A549 (cell line): ENCODE measurements at regions not wholly inside any gene's neighbourhood (a gene's known extent, or its start where the extent isn't known, plus 50 kb on each side); places are given as distances from the start of the nearest gene placed in this dataset.

Experiments
- ATAC-seq, 2 experiments: fragments of 200-7000 bp in 1 of 2; fragments of >200 bp in 1 of 2; cut with Nextera tagmentation in 1 of 2; cut with Tn5 transposase in 1 of 2; 3 replicates each; pipeline versions ENCODE4 v1.8.0 to v1.9.1; 2018 to 2020; ENCODE audit warnings: mild to moderate bottlenecking in 1 of 2, moderate library complexity in 1 of 2
- CTCF ChIA-PET: fragments of 300-600 bp; sonication (Branson Sonifier 250); formaldehyde crosslinking; extraction: SDS; loops from one replicate; lab custom pipeline; 2021; ENCODE audit warnings: antibody characterized with exemption, inconsistent platforms; lab: Yijun Ruan, JAX
- POLR2A ChIA-PET: fragments of 350-600 bp; formaldehyde crosslinking; extraction: SDS; loops from one replicate; lab custom pipeline; 2021; ENCODE audit warnings: antibody characterized with exemption, inconsistent platforms; lab: Yijun Ruan, JAX
- DNase-seq, 2 experiments: peaks; one replicate each; pipeline versions ENCODE4 v3.0.0 to v3.0.0-alpha.2; 2011 to 2016; ENCODE audit warnings: low read depth in 1 of 2, low spot score in 1 of 2
- FAIRE-seq: peaks from 2 replicates; lab custom pipeline; 2011; peaks lifted over from hg19 to GRCh38; lab: Jason Lieb, UNC
- H3K27ac ChIP-seq, 2 experiments: fragments of >200 bp; sonication (Bioruptor Twin); formaldehyde crosslinking; 3 replicates each; pipeline ENCODE4 v1.5.1; 2016 to 2017
- H3K4me1 ChIP-seq: fragments of >200 bp; sonication (Bioruptor Twin); formaldehyde crosslinking; 3 replicates; pipeline ENCODE4 v1.6.1; 2016
- H3K4me2 ChIP-seq: fragments of >200 bp; sonication (Bioruptor Twin); formaldehyde crosslinking; 3 replicates; pipeline ENCODE4 v1.6.1; 2016
- H3K4me3 ChIP-seq: fragments of >200 bp; sonication (Bioruptor Twin); formaldehyde crosslinking; 3 replicates; pipeline ENCODE4 v1.5.1; 2016
- H3K9me3 ChIP-seq: fragments of >200 bp; sonication (Bioruptor Twin); formaldehyde crosslinking; 3 replicates; pipeline ENCODE4 v1.6.1; 2016
- BCL3 ChIP-seq: fragments of >200 bp; sonication (Bioruptor Twin); formaldehyde crosslinking; IDR thresholded peaks from 3 replicates; pipeline ENCODE4 v1.6.1; 2016
- CBX8 ChIP-seq: fragments of 200-600 bp; sonication (generic); IDR thresholded peaks from 2 replicates; pipeline ENCODE4 v1.6.1; 2016
- CEBPB ChIP-seq, 2 experiments: fragments of >200 bp in 1 of 2; sonication (Bioruptor Twin) in 1 of 2; formaldehyde crosslinking in 1 of 2; IDR thresholded peaks; 2 replicates each; pipeline ENCODE4 v1.6.1; 2012 to 2016
- CHD4 ChIP-seq: fragments of 200-600 bp; sonication (generic); IDR thresholded peaks from 2 replicates; pipeline ENCODE4 v1.6.1; 2016; ENCODE audit warnings: antibody characterized with exemption, mild to moderate bottlenecking, borderline replicate concordance
- ESRRA ChIP-seq: fragments of 150-350 bp; IDR thresholded peaks from 2 replicates; pipeline ENCODE4 v1.6.1; 2014; ENCODE audit warnings: mild to moderate bottlenecking, low read length, borderline replicate concordance
- FOSL2 ChIP-seq, 2 experiments: fragments of 450-650 bp in 1 of 2; fragments of >200 bp in 1 of 2; sonication (Bioruptor Twin) in 1 of 2; formaldehyde crosslinking; IDR thresholded peaks; 2 replicates each; pipeline versions ENCODE4 v1.5.0 to v1.6.1; 2016 to 2020; ENCODE audit warnings: mild to moderate bottlenecking in 1 of 2, moderate library complexity in 1 of 2
- HES2 ChIP-seq: fragments of >200 bp; sonication (Bioruptor Twin); formaldehyde crosslinking; IDR thresholded peaks from 2 replicates; pipeline ENCODE4 v1.6.1; 2016
- HMGXB4 ChIP-seq: fragments of 250-450 bp; sonication (Bioruptor Pico); IDR thresholded peaks from 2 replicates; pipeline ENCODE4 v1.5.0; 2021; ENCODE audit warnings: mild to moderate bottlenecking, moderate library complexity, borderline replicate concordance
- HOXA7 ChIP-seq: fragments of 250-450 bp; sonication (Bioruptor Pico); IDR thresholded peaks from 2 replicates; pipeline ENCODE4 v1.5.0; 2020; ENCODE audit warnings: mild to moderate bottlenecking, moderate library complexity
- MAX ChIP-seq: IDR thresholded peaks from 2 replicates; pipeline ENCODE4 v1.6.1; 2012
- MYC ChIP-seq: IDR thresholded peaks from 2 replicates; pipeline ENCODE4 v1.6.1; 2012; ENCODE audit warnings: mild to moderate bottlenecking, inconsistent platforms, low read length, improper control_type of control experiment, borderline replicate concordance
- NFE2L2 ChIP-seq: fragments of 150-350 bp; conservative IDR thresholded peaks from 2 replicates; pipeline ENCODE4 v1.6.1; 2014; ENCODE audit warnings: low read length
- NPAS2 ChIP-seq: fragments of 250-450 bp; sonication (Bioruptor Pico); IDR thresholded peaks from 2 replicates; pipeline ENCODE4 v1.8.0; 2022; ENCODE audit warnings: mild to moderate bottlenecking, moderate library complexity, borderline replicate concordance
- NR3C1 ChIP-seq: fragments of >200 bp; sonication (Bioruptor Twin); formaldehyde crosslinking; IDR thresholded peaks from 3 replicates; pipeline ENCODE4 v1.6.1; 2017
- POLR2A ChIP-seq: IDR thresholded peaks from 2 replicates; pipeline ENCODE4 v1.6.1; 2012; ENCODE audit warnings: mild to moderate bottlenecking, low read length
- RFX5 ChIP-seq: fragments of 450-650 bp; IDR thresholded peaks from 2 replicates; pipeline ENCODE4 v1.7.1; 2014; ENCODE audit warnings: antibody characterized with exemption, mild to moderate bottlenecking, moderate library complexity
- RNF2 ChIP-seq: fragments of 200-600 bp; sonication (generic); IDR thresholded peaks from 2 replicates; pipeline ENCODE4 v1.6.1; 2016; ENCODE audit warnings: low read depth, mild to moderate bottlenecking, antibody characterized with exemption, moderate library complexity, borderline replicate concordance
- TFCP2L1 ChIP-seq: fragments of 250-450 bp; sonication (Bioruptor Pico); IDR thresholded peaks from 2 replicates; pipeline ENCODE4 v1.5.0; 2021; ENCODE audit warnings: mild to moderate bottlenecking
- ZFP36 ChIP-seq: fragments of 450-650 bp; IDR thresholded peaks from 2 replicates; pipeline ENCODE4 v1.6.1; 2014; ENCODE audit warnings: borderline replicate concordance; ENCODE audit not compliant: partially characterized antibody
- WGBS: methylation state at CpG from one replicate; pipeline ENCODE4 v1.1.6; 2017; ENCODE audit errors: missing lambda C conversion rate; 5-methylcytosine and 5-hydroxymethylcytosine counted together

- no peak overlapping the region for H3K4me3 ChIP-seq
- H3K4me1 ChIP-seq, result peaks cover 8% of the 10 kb centered on the region; the same call in 1 of the 3 replicates
- POLR2A ChIA-PET, result no interaction called here
- FAIRE-seq, result no peak
- H3K27ac ChIP-seq, result no peak overlapping the region
- ATAC-seq, result no peak
- no peaks in the 10 kb centered on the region for H3K9me3 ChIP-seq
- no peak for DNase-seq
- WGBS, result 67% methylated on average over 5 of the region's 5 CpGs
- CTCF ChIA-PET, result interaction anchor here (0.7 kb wide), 1 partner anchor 14 kb away, joined by 3 read pairs; no protein-coding TSS in a partner anchor
- TF ChIP-seq HMGXB4 (CRISPR knock-in tag), result no peak
- TF ChIP-seq RFX5, result no peak
- no peak for TF ChIP-seq FOSL2 (IDR thresholded peaks at IDR 0.05)
- TF ChIP-seq FOSL2 (CRISPR knock-in tag; IDR thresholded peaks at IDR 0.05), result no peak
- no peak for TF ChIP-seq NR3C1
- TF ChIP-seq NFE2L2, result no peak
- TF ChIP-seq RNF2, result no peak
- no peak for TF ChIP-seq POLR2A
- TF ChIP-seq, all 56 proteins: peak for 0
- no peak overlapping the region for H3K4me2 ChIP-seq
Measured at GRCh38 chr2:101551336-101551888, 76.5 kb upstream of the RFX8 start.

GRCh38 chr2:101550555-101550954 is 75.6 kb upstream of the RFX8 start:
- WGBS, result 63% methylated on average over 3 of the region's 3 CpGs
- Histone ChIP-seq H3K4me1 (peaks cover 13% of the 10 kb centered on the region; the same call in 1 of the 3 replicates), H3K4me3 (no peak overlapping the region)
- TF ChIP-seq MYC (no peak), ZFP36 (no peak), HOXA7 (CRISPR knock-in tag) (no peak), HES2 (no peak), NR3C1 (no peak), CHD4 (no peak), CBX8 (no peak), BCL3 (no peak), MAX (no peak), HMGXB4 (CRISPR knock-in tag) (no peak), NPAS2 (CRISPR knock-in tag) (no peak), CEBPB (IDR thresholded peaks at IDR 0.05) (no peak), ESRRA (no peak), TFCP2L1 (no peak)
- TF ChIP-seq, all 56 proteins: peak for 0
- Histone ChIP-seq H3K9me3 (no peaks in the 10 kb centered on the region), H3K4me2 (no peak overlapping the region), H3K27ac (no peak overlapping the region)
- no peak for DNase-seq
- no peak for ATAC-seq
- ChIA-PET POLR2A (no interaction called here), CTCF (interaction anchor here (0.7 kb wide), 1 partner anchor 13 kb away, joined by 3 read pairs; no protein-coding TSS in a partner anchor)
- no peak for FAIRE-seq
